C4-2B (cell line): ENCODE measurements at regions not wholly inside any gene's neighbourhood (a gene's known extent, or its start where the extent isn't known, plus 50 kb on each side); places are given as distances from the start of the nearest gene placed in this dataset.

Experiments used
- CTCF ChIP-seq: fragments of 450-650 bp; conservative IDR thresholded peaks from 2 replicates; pipeline ENCODE4 v1.5.1; 2017; ENCODE audit warnings: mild to moderate bottlenecking
- ZFX ChIP-seq: fragments of 450-650 bp; IDR thresholded peaks from 2 replicates; pipeline ENCODE4 v1.6.1; 2017

- TF ChIP-seq ZFX (no peak), CTCF (no peak; the same call in 1 of the 2 replicates)
These were observed 637.6 kb downstream of the MID1IP1 start for GRCh38 chrX:39438603-39439602.
